ENCODE measurements at regions not wholly inside any gene's neighbourhood (a gene's known extent, or its start where the extent isn't known, plus 50 kb on each side); places are given as distances from the start of the nearest gene placed in this dataset.

DNA sequence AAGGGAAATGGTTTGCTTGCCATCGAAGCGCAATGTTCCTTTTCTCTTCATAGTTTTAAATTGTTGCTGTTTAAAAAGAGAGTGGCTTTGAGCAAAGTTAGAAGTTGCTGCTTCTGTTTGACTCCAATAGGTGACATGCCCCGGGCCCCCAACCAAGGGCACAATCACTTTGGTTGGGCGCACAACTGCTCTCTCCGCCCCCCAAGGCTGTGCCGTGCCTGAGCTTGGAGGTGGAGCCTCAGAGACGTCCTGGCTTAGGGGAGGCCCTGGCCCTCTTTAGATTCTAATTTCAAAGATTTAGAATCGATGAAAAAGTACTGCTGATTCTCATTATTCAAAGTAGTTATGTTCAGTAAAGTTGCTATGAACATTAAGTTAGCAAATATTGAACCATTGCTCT is 725.9 kb downstream of the COL12A1 start:
- TF ChIP-seq, protein P1, sequence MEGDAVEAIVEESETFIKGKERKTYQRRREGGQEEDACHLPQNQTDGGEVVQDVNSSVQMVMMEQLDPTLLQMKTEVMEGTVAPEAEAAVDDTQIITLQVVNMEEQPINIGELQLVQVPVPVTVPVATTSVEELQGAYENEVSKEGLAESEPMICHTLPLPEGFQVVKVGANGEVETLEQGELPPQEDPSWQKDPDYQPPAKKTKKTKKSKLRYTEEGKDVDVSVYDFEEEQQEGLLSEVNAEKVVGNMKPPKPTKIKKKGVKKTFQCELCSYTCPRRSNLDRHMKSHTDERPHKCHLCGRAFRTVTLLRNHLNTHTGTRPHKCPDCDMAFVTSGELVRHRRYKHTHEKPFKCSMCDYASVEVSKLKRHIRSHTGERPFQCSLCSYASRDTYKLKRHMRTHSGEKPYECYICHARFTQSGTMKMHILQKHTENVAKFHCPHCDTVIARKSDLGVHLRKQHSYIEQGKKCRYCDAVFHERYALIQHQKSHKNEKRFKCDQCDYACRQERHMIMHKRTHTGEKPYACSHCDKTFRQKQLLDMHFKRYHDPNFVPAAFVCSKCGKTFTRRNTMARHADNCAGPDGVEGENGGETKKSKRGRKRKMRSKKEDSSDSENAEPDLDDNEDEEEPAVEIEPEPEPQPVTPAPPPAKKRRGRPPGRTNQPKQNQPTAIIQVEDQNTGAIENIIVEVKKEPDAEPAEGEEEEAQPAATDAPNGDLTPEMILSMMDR (IDR thresholded peaks at IDR 0.05; ENCODE audit: low read depth, low read length, poor library complexity, severe bottlenecking) = no peak
- TF ChIP-seq EZH2phosphoT487 (IDR thresholded peaks at IDR 0.05; ENCODE audit: borderline replicate concordance, low read length) = no peak
